IMR-90 (cell line): ENCODE measurements at regions not wholly inside any gene's neighbourhood (a gene's known extent, or its start where the extent isn't known, plus 50 kb on each side); places are given as distances from the start of the nearest gene placed in this dataset.

ENCODE experiments used
- ATAC-seq: fragments of 200-7000 bp; cut with Tn5 transposase; 2 replicates; pipeline ENCODE4 v1.9.1; 2020; ENCODE audit warnings: low read depth, mild to moderate bottlenecking, moderate library complexity
- BruUV-seq: library from RNA; stranded (reverse); fragments of 400-500 nt; replicated peaks from 2 replicates; lab custom pipeline; 2021; lab: Mats Ljungman, UMichigan
- CTCF ChIA-PET: fragments of 300-600 bp; formaldehyde crosslinking; extraction: SDS; loops from one replicate; lab custom pipeline; 2021; ENCODE audit warnings: antibody characterized with exemption; lab: Yijun Ruan, JAX
- POLR2A ChIA-PET: fragments of 300-600 bp; sonication (Branson Sonifier 250); formaldehyde crosslinking; loops from one replicate; lab custom pipeline; 2022; ENCODE audit warnings: antibody characterized with exemption; ENCODE audit not compliant: unreplicated experiment; lab: Charles Lee
- DNase-seq: peaks from one replicate; pipeline ENCODE4 v3.0.0; 2013
- H2AFZ ChIP-seq: replicated peaks from 2 replicates; pipeline ENCODE3; 2013; ENCODE audit warnings: low read length, mild to moderate bottlenecking; ENCODE audit not compliant: poor library complexity
- H2AK5ac ChIP-seq: 2 replicates; pipeline ENCODE4 v1.6.1; 2013; ENCODE audit warnings: low read depth, low read length, inconsistent platforms
- H2AK9ac ChIP-seq: replicated peaks from 2 replicates; pipeline ENCODE3; 2013; ENCODE audit warnings: mild to moderate bottlenecking, low read depth, low read length, moderate library complexity; ENCODE audit not compliant: poor library complexity
- H2BK120ac ChIP-seq: 2 replicates; pipeline ENCODE4 v1.6.1; 2013; ENCODE audit warnings: low read depth, low read length, inconsistent platforms
- H2BK15ac ChIP-seq: 3 replicates; pipeline ENCODE4 v1.6.1; 2013; ENCODE audit warnings: low read depth, low read length, inconsistent platforms
- H2BK20ac ChIP-seq: 2 replicates; pipeline ENCODE4 v1.6.1; 2013; ENCODE audit warnings: low read depth, mild to moderate bottlenecking, inconsistent platforms, low read length, moderate library complexity
- H2BK5ac ChIP-seq: 2 replicates; pipeline ENCODE4 v1.6.1; 2013; ENCODE audit warnings: mild to moderate bottlenecking, low read depth, low read length, inconsistent platforms; ENCODE audit not compliant: poor library complexity, severe bottlenecking
- H3K14ac ChIP-seq: replicated peaks from 2 replicates; pipeline ENCODE4 v1.6.1; 2013; ENCODE audit warnings: low read depth, low read length, inconsistent platforms
- H3K18ac ChIP-seq: 2 replicates; pipeline ENCODE4 v1.6.1; 2013; ENCODE audit warnings: low read depth, low read length, control low read depth
- H3K23ac ChIP-seq: 2 replicates; pipeline ENCODE4 v1.6.1; 2013; ENCODE audit warnings: low read depth, low read length, inconsistent platforms
- H3K27ac ChIP-seq: 2 replicates; pipeline ENCODE4 v1.5.1; 2013; ENCODE audit warnings: mild to moderate bottlenecking, control low read depth, low read length; ENCODE audit not compliant: insufficient read depth
- H3K27me3 ChIP-seq: 2 replicates; pipeline ENCODE4 v1.6.1; 2013; ENCODE audit warnings: low read length; ENCODE audit not compliant: control insufficient read depth, insufficient read depth
- H3K36me3 ChIP-seq: 2 replicates; pipeline ENCODE4 v1.6.1; 2013; ENCODE audit warnings: low read length, mixed read lengths; ENCODE audit not compliant: control insufficient read depth, insufficient read depth
- H3K4ac ChIP-seq: 2 replicates; pipeline ENCODE4 v1.6.1; 2013; ENCODE audit warnings: low read depth, low read length, inconsistent platforms
- H3K4me1 ChIP-seq: 2 replicates; pipeline ENCODE4 v1.6.1; 2013; ENCODE audit warnings: low read length, mixed read lengths; ENCODE audit not compliant: control insufficient read depth, insufficient read depth
- H3K4me2 ChIP-seq: 2 replicates; pipeline ENCODE4 v1.6.1; 2013; ENCODE audit warnings: low read depth, mild to moderate bottlenecking, control low read depth, low read length, moderate library complexity
- H3K4me3 ChIP-seq: 2 replicates; pipeline ENCODE4 v1.5.1; 2013; ENCODE audit warnings: low read depth, mild to moderate bottlenecking, control low read depth, low read length, moderate library complexity; ENCODE audit not compliant: insufficient read depth
- H3K56ac ChIP-seq: 2 replicates; pipeline ENCODE4 v1.6.1; 2013; ENCODE audit warnings: low read length, inconsistent platforms; ENCODE audit not compliant: insufficient read depth; ENCODE audit errors: extremely low read depth
- H3K79me1 ChIP-seq, 2 experiments: 2 replicates each; pipeline ENCODE4 v1.6.1; 2013; ENCODE audit warnings: low read length in 2 of 2, inconsistent platforms in 1 of 2, low read depth in 1 of 2
- H3K9ac ChIP-seq: 2 replicates; pipeline ENCODE4 v1.6.1; 2013; ENCODE audit warnings: low read depth, low read length, control low read depth
- H3K9me1 ChIP-seq: 2 replicates; pipeline ENCODE4 v1.6.1; 2013; ENCODE audit warnings: low read length, inconsistent platforms; ENCODE audit not compliant: insufficient read depth
- H3K9me3 ChIP-seq: 2 replicates; pipeline ENCODE4 v1.6.1; 2013; ENCODE audit warnings: low read length; ENCODE audit not compliant: control insufficient read depth, insufficient read depth
- H4K20me1 ChIP-seq: 2 replicates; pipeline ENCODE4 v1.6.1; 2013; ENCODE audit warnings: low read length, inconsistent platforms; ENCODE audit not compliant: insufficient read depth
- H4K5ac ChIP-seq: 2 replicates; pipeline ENCODE4 v1.6.1; 2013; ENCODE audit warnings: mild to moderate bottlenecking, low read depth, low read length, control low read depth
- H4K8ac ChIP-seq, 2 experiments: 2 replicates each; pipeline ENCODE4 v1.6.1; 2013; ENCODE audit warnings: low read depth in 2 of 2, low read length in 2 of 2, control low read depth in 1 of 2, inconsistent platforms in 1 of 2
- H4K91ac ChIP-seq: 2 replicates; pipeline ENCODE4 v1.6.1; 2013; ENCODE audit warnings: low read depth, low read length, inconsistent platforms; ENCODE audit not compliant: insufficient read depth
- CEBPB ChIP-seq: IDR thresholded peaks from 2 replicates; pipeline ENCODE4 v1.6.1; 2012; ENCODE audit warnings: low read depth, low read length, improper control_type of control experiment
- MAFK ChIP-seq: IDR thresholded peaks from 2 replicates; pipeline ENCODE4 v1.6.1; 2012; ENCODE audit warnings: low read depth, low read length, improper control_type of control experiment
- MXI1 ChIP-seq: IDR thresholded peaks from 2 replicates; pipeline ENCODE4 v1.6.1; 2012; ENCODE audit warnings: low read depth, mild to moderate bottlenecking, low read length, moderate library complexity, borderline replicate concordance
- NFE2L2 ChIP-seq: fragments of 150-350 bp; IDR thresholded peaks from 2 replicates; pipeline ENCODE4 v1.6.1; 2016; ENCODE audit warnings: low read depth, mild to moderate bottlenecking, low read length
- RFX5 ChIP-seq: IDR thresholded peaks from 2 replicates; pipeline ENCODE4 v1.8.0; 2012; ENCODE audit warnings: low read depth, mild to moderate bottlenecking, low read length, moderate library complexity
- SMC3 ChIP-seq: fragments of 150-350 bp; IDR thresholded peaks from 2 replicates; pipeline ENCODE4 v1.6.1; 2016; ENCODE audit warnings: low read depth, mild to moderate bottlenecking, antibody characterized with exemption, low read length, moderate library complexity
- WGBS, 2 experiments: methylation state at CpG; one replicate each; pipeline versions ENCODE4 v1.1.5 to v1.1.7; 2013; ENCODE audit warnings: missing lambda C conversion rate in 2 of 2; ENCODE audit not compliant: insufficient read length in 1 of 2; ENCODE audit errors: extremely low coverage in 2 of 2; 5-methylcytosine and 5-hydroxymethylcytosine counted together
- dilution Hi-C: fragments of 300-500 bp; cut with HindIII; formaldehyde crosslinking; loops from one replicate; pipeline ENCODE4 v1.14.3; 2018; ENCODE audit warnings: low sequenced_read_pairs; ENCODE audit not compliant: unreplicated experiment
- in situ Hi-C: fragments of 300-500 bp; cut with MboI; formaldehyde crosslinking; loops from 3 replicates; pipeline ENCODE4 v1.14.3; 2019; ENCODE audit warnings: low sequenced_read_pairs, inconsistent platforms, mixed read lengths
- intact Hi-C: fragments of 100-400 bp; cut with micrococcal nuclease; formaldehyde crosslinking; loops from 2 replicates; pipeline ENCODE4 v1.10.0; 2022
- TF ChIP-seq, protein P1 (sequence below): conservative IDR thresholded peaks from 2 replicates; pipeline ENCODE4 v1.5.1; 2012; ENCODE audit warnings: mild to moderate bottlenecking, low read depth, low read length, improper control_type of control experiment

DNA sequence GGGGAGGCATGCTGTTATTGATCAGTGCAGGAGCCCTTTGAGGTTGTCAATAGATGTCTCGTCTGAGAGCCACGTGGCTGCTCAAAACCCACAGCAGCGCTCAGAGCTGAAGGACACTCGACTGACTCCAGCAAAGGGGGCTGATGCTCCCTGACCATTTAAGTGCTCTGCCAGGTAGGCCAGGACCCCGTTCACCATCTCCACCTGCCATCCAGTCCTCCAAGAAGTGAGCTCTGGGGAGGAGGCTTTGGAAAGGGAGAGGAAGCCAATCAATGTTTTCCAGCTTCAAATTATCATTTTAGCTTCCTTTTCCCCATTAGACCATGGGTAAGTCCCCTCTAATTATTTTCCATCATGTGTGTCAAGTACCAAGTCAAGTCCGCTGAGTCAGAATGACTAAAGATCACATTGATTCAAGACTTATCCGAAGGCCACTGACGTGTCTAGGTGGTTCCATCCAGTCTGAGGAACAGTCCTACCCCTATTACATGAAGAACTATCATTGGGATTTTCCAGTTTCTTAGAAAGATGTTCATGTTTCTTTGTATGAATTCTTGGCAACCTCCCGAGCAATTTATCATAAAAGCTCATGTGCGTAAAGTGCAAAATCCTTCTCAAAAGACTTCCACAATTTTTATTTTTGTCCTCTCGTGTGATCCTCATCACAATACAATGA, 302.6 kb upstream of the LYZL1 start:
- no peaks in the 10 kb centered on the region for H3K9me3 ChIP-seq
- H2BK20ac ChIP-seq: no peak overlapping the region; the same call in 1 of the 2 replicates
- CTCF ChIA-PET: interaction anchor here (0.6 kb wide), 1 partner anchor 71 kb away, joined by 3 read pairs; no protein-coding TSS in a partner anchor
- no peak for ATAC-seq
- dilution Hi-C loops: no loop called here
- H3K4me1 ChIP-seq: peaks cover 4% of the 10 kb centered on the region
- no peak overlapping the region for H2AFZ ChIP-seq
- no peak overlapping the region for H3K4me2 ChIP-seq
- H4K91ac ChIP-seq: no peak overlapping the region; the same call in 1 of the 2 replicates
- intact Hi-C loops: no loop called here
- no peak overlapping the region for H3K27ac ChIP-seq
- no peak overlapping the region for H2BK15ac ChIP-seq
- H3K27me3 ChIP-seq: no peaks in the 10 kb centered on the region; the same call in 1 of the 2 replicates
- H3K9me1 ChIP-seq: peaks cover 8% of the 10 kb centered on the region
- no peaks in the 10 kb centered on the region for H3K36me3 ChIP-seq
- TF ChIP-seq MXI1 (no peak), CEBPB (no peak), MAFK (no peak), NFE2L2 (peak; percentile 30; the same call in 1 of the 2 replicates), SMC3 (no peak), RFX5 (no peak)
- TF ChIP-seq, protein P1, sequence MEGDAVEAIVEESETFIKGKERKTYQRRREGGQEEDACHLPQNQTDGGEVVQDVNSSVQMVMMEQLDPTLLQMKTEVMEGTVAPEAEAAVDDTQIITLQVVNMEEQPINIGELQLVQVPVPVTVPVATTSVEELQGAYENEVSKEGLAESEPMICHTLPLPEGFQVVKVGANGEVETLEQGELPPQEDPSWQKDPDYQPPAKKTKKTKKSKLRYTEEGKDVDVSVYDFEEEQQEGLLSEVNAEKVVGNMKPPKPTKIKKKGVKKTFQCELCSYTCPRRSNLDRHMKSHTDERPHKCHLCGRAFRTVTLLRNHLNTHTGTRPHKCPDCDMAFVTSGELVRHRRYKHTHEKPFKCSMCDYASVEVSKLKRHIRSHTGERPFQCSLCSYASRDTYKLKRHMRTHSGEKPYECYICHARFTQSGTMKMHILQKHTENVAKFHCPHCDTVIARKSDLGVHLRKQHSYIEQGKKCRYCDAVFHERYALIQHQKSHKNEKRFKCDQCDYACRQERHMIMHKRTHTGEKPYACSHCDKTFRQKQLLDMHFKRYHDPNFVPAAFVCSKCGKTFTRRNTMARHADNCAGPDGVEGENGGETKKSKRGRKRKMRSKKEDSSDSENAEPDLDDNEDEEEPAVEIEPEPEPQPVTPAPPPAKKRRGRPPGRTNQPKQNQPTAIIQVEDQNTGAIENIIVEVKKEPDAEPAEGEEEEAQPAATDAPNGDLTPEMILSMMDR: no peak
- H3K4me3 ChIP-seq: no peak overlapping the region
- H3K9ac ChIP-seq: no peak overlapping the region
- no peaks in the 10 kb centered on the region for H4K20me1 ChIP-seq
- no peak overlapping the region; the same call in 1 of the 2 replicates for H3K4ac ChIP-seq
- no peaks in the 10 kb centered on the region for H3K79me1 ChIP-seq
- H3K23ac ChIP-seq: no peak overlapping the region
- no peak overlapping the region for H2AK9ac ChIP-seq
- H2AK5ac ChIP-seq: peak overlapping the region; percentile 11; the same call in 1 of the 2 replicates
- WGBS, 2 experiments: 100% methylated on average over 3 of the region's 11 CpGs; no CpG with 5 or more reads in 1 of the 2 experiments
- H4K5ac ChIP-seq: no peak overlapping the region
- no peak overlapping the region for H3K14ac ChIP-seq
- POLR2A ChIA-PET: no interaction called here
- peak; percentile 42 for DNase-seq
- no peak overlapping the region for H3K56ac ChIP-seq
- BruUV-seq: no TSS peak
- H4K8ac ChIP-seq: no peak overlapping the region
- no peak overlapping the region for H2BK5ac ChIP-seq
- in situ Hi-C loops: loop anchor here (10.0 kb wide), 1 partner anchor 311 kb away; the partner anchor contains the start of gene BAMBI
- H3K18ac ChIP-seq: no peak overlapping the region
- H2BK120ac ChIP-seq: no peak overlapping the region
